NCI-H2029 (cell line): ENCODE measurements at regions not wholly inside any gene's neighbourhood (a gene's known extent, or its start where the extent isn't known, plus 50 kb on each side); places are given as distances from the start of the nearest gene placed in this dataset.

ENCODE experiments used
- DNase-seq: peaks from one replicate; lab custom pipeline; 2025; lab: John Stamatoyannopoulos, UW

DNA sequence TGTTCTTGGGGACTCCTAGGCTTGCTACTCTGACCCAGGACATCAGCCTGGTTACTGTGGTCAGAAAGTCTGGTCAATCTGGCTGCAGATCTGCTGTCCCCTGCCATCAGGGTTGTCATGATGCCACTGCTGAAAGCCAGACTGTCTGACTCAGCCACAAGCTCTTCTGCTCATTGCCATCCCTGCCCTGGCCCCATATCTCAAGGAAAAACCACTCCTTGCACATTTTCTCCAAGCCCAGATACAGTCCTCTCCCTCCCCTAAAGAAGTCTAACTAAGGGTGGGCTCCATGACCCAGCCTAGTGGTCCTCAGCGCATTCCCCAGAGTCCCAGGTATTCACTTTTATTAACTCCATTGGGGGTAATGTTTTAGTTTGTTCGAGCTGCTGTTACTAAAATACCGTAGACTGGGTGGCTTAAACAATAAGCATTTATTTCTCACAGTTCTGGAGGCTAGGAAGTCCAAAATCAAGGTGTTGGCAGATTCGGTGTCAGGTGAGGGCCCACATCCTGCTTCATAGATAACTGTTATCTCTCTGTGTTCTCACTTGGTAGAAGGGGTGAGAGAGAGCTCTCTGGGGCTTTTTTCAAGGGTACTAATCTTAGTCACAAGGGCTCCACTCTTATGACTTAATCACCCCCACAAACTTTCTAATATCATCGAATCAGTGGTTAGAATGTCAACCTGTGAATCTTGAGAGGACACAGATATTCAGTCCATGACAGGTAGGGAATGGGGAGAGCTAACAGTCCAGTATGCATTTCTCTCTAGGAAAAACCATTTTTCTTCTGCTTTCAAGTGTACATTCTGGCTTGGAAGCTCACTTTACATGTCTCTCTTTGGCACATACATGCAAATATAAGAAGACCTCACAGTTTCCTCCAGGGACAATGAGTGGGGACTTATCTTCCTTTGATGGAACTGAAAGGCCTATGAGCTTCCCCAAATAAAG lies 94.8 kb upstream of the CXCR4 start:
- DNase-seq, result no peak

DNA sequence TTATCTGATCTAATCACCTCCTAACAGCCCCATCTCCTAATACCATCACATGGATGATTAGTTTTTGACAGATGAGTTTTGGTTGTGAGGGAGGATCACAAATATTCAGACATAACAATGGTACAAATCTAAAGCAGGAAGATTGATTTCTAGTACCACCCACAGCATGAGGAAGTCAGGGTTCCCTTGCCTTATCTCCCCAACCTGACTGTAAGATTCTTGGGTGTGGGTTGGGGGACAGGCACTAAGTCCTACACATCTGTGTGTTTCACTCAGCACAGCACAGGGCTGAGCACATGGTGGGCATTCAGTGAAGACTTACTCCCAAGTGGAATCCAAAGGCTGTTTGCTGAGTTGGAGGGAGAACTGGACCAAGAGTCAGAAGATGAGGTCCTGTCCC lies 93.8 kb upstream of the CXCR4 start:
- DNase-seq, result no peak

DNA sequence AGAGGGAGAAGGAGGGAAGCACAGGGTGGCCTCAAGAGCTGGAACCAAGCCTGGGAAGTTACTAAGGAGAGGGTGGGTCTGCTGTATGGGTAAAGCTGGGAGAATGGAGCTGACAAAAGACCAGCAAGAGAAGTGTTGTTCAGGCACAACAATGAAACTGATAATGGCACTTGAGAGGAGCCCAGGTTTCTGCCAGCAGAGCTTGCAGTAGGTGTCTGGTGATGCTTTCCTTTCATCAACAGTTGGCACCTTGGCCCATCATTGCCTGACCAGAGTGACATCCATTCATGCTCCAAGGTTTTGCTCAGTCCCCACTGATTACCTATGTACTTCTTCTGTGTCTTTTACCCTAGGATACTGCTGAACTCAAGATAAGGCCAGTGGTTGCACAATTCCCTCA lies 92.9 kb upstream of the CXCR4 start:
- DNase-seq, result no peak

DNA sequence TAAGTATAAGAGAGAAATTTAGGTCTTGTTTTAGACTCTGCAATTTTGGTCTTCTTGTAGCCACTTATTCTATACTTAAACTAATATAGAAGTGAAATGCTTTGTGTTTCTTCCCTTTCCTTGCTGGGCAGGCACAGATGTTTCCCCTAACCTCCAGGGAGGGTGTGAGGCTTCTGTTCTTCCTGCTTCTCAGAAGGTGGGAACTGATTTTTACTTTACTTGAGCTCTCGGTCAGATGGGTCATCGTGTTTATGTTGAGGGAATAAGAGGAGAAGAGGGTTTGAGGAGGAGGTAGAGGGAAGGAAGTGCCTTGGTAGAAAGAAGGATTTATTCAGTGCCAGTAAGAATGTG lies 92.5 kb upstream of the CXCR4 start:
- no peak for DNase-seq

DNA sequence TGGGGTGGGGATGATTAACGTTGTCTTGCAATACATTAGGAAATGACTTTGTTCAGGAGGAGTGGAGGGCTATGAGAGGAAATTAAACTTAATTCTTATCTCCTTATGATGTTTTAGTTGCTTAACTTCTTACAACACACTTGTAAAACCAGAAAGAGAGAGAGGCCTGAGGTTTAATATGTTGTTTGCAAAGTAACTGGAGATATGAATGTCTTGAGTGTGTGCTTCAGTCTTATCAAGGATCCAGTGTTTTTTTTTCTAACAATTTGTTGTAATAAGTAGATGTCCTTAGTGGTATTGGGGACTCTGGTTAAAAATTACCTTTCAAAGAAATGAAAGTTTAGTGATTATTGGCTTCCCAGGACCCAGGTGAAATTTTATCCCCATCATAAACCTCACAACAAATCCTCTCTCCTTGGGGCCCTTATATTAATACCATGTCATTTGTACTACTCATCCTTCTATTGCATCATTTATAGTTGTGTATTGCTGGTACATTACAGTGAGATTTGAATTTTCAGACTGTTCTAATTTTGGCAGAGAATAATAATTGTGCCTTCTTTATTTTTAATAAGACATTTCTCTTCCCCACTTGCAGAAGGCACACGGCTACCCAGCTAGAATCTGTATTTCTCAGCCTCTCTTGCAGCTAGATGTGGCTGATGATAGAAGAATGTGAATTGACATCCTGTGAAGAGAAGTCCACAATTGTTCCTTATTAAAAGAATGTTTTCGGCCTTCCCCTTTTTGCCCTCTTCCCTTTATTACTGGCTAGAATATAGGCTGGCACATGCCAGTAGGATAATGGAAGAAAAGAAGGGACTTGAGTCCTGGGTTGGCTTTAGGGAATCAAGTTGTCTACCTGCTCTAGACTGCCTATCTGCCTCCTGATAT lies 91.9 kb upstream of the CXCR4 start:
- no peak for DNase-seq

DNA sequence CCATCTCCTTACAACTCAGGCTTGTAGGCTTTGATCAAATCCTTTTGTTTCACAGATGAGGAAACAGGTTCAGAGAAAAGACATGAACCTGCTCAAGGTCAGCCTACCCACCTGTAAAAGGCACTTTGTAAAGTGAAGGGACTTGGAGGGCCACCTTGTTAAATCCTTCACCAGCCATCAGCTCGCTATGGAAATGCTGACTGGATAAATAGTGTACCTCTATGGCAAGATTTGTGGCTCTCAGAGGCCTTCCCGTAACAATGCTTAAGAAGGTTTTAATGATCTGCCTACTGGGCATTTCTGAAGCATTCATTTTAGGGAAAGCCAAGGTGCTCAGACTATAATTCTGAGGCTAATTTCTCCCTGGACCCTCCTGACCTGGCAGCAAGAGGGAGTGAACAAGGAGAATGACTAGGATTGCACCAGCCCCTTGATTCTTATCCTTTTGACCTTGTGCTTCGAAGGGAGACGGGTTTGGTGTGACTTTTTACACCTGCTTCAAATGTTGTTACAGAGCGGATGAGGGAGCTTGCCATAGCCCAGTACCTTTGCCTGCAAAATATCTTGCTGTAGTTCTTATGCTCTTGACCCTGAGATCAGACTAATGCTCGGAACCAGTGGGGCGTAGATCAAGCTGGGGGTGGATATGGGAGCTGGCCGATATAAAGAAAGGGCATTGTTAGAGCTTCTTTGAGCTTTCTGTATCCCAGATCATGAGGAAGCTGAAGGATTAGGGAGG lies 90.9 kb upstream of the CXCR4 start:
- DNase-seq, result no peak

DNA sequence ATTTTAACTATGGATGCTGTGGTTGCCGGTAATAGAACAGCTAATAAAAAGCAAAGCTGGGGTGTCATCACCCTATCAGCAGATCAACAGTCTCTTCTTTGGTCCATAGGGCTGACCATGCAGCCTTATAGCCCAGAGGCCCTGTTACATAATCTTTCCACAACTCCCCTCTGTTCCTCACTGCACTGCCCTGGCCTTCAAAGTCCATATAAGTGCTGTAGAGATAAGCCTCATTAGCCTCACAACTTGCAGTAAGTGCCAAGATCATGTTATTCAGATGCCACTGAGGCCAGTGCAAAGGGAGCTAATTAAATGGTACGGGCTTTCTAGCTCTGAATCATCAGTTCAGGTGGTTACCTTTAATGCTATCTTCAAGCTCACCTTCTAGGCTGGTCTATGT lies 89.7 kb upstream of the CXCR4 start:
- no peak for DNase-seq

DNA sequence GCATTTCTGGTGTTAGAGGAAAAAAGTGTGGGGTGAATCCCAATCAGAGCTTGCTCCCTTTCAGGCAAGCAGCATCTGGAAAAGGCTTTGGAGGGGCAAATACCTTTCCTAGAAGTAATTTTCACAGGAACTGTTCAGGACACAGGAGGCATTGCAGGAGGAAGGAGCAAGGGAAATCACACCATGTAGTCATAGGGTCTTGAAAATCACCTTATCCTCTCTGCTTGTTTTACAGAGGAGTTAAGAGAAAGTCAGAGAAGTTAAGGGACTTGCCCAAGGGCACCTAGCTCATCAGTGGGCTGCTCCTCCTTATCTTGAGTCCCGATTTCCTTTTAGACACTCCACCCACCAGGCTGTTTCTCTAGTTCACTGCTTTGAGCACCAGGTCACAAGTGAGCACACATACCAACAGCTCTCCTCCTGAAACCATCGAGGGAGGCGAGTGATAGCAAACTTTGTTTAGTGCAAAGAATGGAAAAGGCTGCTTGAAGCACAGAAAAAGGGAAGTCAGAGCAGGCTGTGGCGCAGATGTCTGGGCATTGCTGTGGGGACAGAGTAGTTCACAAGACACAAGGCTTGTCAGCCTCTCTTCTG lies 89.2 kb upstream of the CXCR4 start:
- DNase-seq, result no peak

DNA sequence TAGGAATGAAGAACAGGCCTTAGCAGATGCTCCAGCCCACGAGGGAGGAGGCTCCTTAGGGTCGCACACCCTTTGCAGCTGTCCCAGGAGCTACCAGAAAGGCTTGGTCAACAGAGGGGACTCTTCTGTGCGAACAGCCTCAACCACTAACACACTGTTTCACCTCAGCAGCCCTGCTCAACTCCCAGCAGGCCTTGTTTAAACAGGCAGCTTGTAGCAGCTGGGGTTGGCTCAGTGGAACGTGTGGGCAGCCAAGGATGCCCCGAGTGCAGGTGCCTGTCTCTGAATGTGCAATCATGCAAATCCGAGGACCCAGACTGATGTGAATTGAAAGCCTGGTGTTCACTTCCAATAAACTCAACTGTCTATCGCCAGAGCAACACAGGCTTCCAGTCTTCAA lies 88.7 kb upstream of the CXCR4 start:
- DNase-seq, result peak; percentile 66

DNA sequence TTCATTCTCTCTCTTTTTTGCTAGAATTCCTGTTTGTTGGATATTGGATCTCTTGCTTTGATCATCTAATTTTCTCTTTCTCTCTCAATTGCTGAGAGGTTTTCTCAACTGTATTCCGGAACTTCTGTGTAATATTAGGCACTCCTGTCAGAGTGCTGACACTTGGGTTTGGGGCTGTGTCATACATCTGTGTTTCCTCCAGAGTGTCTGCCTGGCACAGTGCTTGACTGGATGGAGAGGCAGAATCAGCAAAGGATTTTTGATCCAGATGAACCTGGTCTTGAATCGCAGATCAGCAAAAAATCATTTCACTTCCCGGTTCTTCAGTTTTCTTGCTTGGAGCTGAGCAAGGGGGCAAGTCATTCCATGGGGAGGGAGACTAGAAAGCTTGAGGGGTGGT lies 87.7 kb upstream of the CXCR4 start:
- no peak for DNase-seq

DNA sequence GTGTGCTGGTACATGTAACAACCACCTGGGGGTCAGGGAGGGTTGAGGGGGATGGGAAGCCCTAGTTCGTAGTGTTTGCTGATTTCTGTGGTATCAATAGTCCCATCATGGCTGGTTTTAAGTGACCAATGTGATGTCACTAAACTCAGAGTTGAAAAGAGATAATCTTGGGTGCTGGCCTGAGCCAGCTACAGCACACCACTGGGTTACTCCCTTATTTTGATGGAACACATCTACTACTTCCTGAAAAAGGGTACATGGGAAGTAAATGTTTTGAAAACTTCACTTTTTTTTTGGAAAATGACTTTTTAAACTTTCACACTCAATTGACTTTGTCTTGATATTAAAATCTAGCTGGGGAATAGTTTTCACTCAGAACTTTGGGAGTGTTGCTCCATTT lies 87.0 kb upstream of the CXCR4 start:
- DNase-seq, result no peak

DNA sequence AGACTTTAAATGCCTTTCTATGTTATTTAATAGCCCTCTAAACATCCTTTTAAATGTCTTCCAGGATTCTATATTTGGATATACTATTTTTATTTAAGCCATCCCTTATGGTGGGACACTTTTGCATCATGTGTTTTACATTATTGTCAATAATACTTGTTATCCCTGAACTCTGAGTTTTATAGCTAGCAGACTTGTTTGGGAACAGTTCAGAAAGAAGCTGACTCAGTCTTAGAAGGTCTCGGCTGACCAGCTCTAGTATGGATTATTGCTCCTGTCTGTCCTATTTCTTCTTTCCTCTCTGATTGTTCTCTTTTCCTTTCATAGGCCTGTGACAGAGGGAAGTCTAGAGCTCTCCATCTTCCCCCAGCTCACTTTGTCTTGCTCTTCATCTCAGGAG lies 77.3 kb upstream of the CXCR4 start:
- no peak for DNase-seq

DNA sequence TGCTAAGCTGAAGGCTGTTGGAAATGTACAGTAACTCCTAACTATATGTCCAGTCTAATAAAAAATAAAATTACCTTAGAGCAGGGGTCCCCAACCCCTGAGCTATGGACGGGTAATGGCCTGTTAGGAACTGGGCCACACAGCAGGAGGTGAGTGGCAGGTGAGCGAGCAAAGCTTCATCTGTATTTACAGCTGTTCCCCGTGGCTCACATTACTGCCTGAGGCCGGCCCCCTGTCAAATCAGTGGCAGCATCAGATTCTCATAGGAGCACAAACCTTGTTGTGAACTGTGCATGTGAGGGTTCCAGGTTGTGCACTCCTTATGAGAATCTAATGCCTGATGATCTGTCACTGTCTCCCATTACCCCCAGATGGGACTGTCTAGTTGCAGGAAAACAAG lies 73.1 kb upstream of the CXCR4 start:
- DNase-seq, result no peak

DNA sequence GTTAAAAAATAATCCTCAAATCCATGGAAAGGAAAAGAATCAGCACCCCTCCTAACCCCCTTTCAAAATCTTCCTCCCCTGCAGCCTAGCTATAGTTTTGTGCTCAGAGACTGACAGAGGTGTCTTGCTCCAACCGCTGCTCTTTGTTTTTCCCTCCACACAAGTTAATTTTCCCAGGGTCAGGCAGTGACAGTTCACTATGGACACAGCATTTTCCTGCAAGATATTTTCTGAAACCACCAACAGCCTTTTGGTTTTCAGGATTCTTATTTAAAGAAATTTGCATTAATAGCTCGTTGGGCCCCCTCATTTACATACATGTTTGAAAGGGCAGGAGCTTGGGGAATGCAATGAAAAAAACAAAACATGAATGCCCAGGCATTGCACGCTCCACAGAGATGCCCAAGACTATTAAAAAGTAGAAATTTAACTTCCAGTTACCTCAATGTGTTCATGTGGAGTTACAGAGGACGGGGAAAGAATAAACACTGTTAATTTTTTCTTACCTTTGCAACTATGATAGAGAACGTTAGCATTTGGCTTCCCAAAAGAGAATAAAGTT lies 71.4 kb upstream of the CXCR4 start:
- DNase-seq, result no peak

DNA sequence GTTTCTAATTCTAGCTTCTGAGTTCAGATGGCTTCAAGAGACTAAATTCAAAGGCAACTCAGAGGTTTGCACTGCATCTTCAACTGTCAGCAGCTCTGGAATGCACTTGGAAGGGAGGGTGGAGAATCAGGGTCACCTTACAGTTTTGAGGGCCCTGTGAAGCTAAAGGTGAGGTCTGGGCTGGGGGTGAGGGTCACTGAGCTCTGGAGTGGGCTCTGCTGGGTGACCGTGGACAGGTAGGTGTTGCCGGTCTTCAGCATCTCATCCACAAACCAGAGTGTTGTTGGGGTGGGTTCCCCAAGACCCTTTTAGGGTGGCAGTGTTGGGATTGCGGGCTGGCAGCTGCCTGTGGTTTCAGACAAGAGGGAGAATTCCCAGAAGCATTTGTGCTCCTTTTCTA lies 70.1 kb upstream of the CXCR4 start:
- DNase-seq, result no peak

DNA sequence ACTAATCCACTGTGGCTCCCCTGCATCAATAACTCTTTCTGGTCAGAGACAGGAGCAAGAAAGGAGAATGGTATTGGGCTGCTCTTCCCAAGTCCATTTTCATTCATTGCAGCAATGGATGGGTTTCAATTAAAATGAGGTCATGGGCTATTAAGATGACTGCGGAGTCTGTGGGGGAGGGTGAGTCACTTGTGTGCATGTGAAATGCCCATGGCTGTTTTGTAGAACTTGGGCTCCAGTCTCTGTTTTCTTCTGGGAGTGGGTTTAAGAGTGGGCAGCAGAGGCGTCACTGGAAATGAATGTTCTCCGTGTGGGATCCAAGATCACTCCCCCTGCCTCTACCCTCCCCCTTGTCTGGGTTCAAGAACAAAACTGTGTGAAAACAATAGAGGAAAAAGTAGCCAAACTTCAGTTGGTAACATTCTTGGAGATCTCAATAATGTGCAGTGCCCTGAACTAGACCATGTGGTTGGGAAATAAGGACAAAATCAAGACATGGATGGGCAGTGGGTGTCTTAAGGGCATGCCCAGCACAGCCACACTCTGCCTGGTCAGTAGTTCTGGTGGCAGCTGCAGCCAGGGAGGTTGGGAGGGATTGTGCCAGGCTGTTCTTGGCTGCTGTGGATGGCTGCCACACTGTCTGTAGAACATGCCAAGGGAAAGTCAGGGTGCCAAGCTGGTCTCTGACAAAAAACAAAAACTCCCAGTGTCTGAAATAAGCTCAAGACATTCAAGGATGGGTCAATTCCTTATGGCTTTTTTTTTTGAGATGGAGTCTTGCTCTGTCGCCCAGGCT lies 68.2 kb upstream of the CXCR4 start:
- DNase-seq, result no peak

DNA sequence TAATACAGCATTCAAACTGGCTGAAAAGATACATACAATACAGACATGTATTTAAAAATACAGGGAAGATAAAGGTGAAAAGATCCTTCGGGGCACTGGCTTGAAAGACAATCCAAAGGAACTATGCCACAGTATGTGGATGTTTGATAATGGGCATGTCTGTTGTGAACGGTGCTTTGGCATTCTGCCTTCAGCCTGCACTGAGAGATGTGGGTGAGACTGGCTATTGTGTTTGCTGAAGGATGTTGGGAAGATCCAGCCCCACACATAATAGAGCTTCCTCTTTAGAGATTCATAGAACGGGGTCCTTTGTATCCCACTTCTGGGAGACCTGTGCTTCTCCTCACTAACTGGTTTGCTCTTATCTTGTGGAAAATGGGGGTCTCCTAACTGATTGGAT lies 65.1 kb upstream of the CXCR4 start:
- DNase-seq, result peak; percentile 3

DNA sequence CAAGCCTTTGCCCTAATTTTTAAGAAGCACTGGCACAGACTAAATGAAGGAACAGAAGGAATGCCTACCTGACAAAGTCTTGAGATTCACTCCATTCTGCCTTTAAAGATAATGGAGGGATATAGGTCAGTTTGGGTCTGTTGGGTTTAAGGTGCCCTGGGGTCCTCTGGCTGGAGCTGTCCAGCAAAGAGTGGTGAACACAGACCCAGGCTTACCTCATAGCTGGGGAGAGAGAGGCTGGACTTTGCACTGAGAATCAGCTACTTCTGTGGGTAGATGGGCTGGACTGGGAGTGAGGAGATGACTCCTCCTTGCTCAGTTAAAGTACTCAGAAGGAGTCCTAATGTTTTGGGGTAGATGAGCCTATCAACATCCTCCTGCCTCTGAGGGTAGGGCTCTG lies 64.4 kb upstream of the CXCR4 start:
- DNase-seq, result no peak

DNA sequence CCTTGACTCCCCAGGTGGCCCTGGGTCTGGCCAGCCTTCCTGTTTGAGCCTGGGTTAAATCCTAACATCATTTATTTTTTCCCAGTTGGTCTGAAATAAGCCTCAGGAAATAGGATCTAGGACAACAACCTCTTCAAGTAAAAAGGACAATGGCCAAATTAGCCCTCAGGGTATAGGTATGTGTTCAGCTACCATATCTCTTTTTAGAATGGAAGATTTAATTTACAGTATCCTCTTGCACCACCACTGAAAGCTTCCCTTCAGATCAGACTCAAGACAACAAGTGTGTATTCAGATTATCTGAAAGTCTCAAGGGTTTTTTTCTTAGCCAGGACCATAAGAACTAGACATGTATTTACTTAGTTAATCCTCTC lies 61.6 kb upstream of the CXCR4 start:
- DNase-seq, result no peak

DNA sequence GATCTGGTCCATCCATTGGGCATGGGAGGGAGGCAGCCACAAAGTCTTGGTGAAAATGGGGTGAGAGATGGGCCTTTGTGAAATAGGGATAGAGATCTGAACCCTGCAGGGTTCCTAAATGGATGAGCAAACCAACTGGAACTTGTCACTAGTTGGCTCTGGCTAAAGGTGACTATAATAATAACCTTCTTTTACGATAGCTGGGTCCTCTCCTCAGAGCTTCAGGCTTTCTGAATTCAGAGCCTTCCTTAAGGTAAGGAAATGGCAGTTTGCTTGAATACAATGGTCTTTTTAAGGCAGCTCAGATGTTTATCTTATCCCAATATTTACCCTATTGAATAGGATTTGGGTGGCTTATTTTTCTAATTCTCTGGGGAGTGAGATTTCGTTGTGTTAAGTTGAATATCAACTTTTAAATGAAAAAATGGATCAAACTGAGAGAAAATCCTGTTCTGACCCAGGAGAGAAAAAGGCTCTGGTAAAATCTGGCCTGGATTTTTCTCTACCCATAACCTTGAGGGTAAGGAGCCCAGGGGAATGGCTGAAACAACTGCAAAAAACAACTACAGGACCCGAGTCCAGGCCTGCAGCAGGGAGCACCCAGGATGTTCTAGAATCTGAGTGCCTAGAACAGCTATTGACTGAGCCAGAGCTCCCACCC lies 61.1 kb upstream of the CXCR4 start:
- no peak for DNase-seq

DNA sequence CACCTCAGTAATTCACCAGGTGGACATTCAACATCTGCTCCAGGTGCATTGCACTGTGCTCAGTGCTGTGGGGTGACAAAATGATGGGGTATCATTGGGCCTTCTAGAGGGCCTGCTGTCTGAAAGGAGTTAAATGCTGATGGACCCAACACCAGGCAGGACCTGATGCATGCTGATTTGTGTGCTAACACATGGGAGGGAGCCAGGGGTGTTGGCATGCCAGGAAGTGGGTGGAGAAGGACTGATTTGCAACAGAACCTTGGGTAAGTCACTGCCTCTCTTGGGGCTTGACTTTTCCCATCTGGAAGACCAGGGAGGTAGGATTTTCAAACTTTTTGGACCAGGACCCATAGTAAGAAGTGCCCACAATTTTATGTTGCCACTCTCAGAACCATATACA lies 57.9 kb upstream of the CXCR4 start:
- no peak for DNase-seq
